Astrocyte of the spinal cord (primary cell): ENCODE measurements at regions not wholly inside any gene's neighbourhood (a gene's known extent, or its start where the extent isn't known, plus 50 kb on each side); places are given as distances from the start of the nearest gene placed in this dataset.

Experiments used
- DNase-seq: peaks from one replicate; pipeline ENCODE4 v3.0.0; 2011; ENCODE audit warnings: low read depth, low spot score
- H3K4me3 ChIP-seq: 2 replicates; pipeline ENCODE4 v1.5.1; 2011; ENCODE audit warnings: low read depth, mild to moderate bottlenecking, low read length, moderate library complexity
- in situ Hi-C: cut with HindIII; loops from 2 replicates; pipeline ENCODE4 v1.10.0; 2017; ENCODE audit warnings: low sequenced_read_pairs
- TF ChIP-seq, protein P1 (sequence below): IDR thresholded peaks from 2 replicates; pipeline ENCODE4 v1.5.1; 2012; ENCODE audit warnings: low read depth, mild to moderate bottlenecking, low read length, inconsistent platforms

- no peak overlapping the region for H3K4me3 ChIP-seq
- TF ChIP-seq, protein P1, sequence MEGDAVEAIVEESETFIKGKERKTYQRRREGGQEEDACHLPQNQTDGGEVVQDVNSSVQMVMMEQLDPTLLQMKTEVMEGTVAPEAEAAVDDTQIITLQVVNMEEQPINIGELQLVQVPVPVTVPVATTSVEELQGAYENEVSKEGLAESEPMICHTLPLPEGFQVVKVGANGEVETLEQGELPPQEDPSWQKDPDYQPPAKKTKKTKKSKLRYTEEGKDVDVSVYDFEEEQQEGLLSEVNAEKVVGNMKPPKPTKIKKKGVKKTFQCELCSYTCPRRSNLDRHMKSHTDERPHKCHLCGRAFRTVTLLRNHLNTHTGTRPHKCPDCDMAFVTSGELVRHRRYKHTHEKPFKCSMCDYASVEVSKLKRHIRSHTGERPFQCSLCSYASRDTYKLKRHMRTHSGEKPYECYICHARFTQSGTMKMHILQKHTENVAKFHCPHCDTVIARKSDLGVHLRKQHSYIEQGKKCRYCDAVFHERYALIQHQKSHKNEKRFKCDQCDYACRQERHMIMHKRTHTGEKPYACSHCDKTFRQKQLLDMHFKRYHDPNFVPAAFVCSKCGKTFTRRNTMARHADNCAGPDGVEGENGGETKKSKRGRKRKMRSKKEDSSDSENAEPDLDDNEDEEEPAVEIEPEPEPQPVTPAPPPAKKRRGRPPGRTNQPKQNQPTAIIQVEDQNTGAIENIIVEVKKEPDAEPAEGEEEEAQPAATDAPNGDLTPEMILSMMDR: no peak
- DNase-seq: no peak
- in situ Hi-C loops: no loop called here
Measured at GRCh38 chr2:160812830-160813505, 319.4 kb upstream of the RBMS1 start.

DNA sequence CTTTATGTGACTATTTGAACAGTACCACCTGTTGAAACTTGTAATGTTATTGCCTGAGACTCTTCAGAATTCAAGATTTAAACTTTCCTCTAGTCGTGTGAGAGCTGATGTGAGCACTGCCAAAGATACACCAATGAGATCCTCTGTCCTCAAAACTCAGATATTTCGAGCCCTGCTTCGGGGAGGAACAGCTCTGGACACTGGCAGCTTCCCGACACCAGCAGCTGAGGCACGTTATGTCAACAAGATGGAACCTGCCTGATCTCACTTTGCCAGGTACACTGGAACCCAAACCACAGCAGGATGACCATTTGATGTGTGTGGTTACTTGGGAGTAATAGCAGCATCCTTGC lies 319.9 kb upstream of the RBMS1 start:
- in situ Hi-C loops: no loop called here
- DNase-seq: no peak
- H3K4me3 ChIP-seq: no peak overlapping the region
- TF ChIP-seq, protein P1: no peak

- DNase-seq: no peak
- no peak overlapping the region for H3K4me3 ChIP-seq
- TF ChIP-seq, protein P1: no peak
- in situ Hi-C loops: no loop called here
Measured at GRCh38 chr2:160816916-160817499, 323.4 kb upstream of the RBMS1 start.

DNA sequence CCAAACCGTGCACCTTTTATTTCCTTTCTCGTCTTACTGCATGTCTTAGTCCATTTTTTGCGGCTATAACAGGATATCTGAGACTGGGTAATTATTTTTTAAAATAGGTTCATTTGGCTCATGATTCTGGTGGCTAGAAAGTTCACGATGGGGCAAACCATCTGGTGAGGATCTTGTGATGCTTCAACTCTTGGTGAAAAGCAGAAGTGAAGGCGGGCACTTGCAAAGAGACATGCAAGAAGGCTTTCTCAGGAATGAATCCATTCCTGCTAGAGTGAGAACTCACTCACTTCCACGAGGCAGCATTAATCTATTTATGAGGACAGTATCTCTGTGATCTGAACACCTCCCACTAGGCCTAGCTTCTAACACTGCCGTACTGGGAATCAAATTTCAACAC lies 327.1 kb upstream of the RBMS1 start:
- TF ChIP-seq, protein P1: no peak
- no peak for DNase-seq
- in situ Hi-C loops: no loop called here
- H3K4me3 ChIP-seq: no peak overlapping the region

- H3K4me3 ChIP-seq: no peak overlapping the region
- in situ Hi-C loops: no loop called here
- TF ChIP-seq, protein P1: no peak
- no peak for DNase-seq
Measured at GRCh38 chr2:160822006-160822405, 328.4 kb upstream of the RBMS1 start.

GRCh38 chr2:160825433-160825832 lies 331.8 kb upstream of the RBMS1 start:
- in situ Hi-C loops: no loop called here
- DNase-seq: no peak
- TF ChIP-seq, protein P1: no peak
- H3K4me3 ChIP-seq: no peak overlapping the region
